ENCODE measurements at regions not wholly inside any gene's neighbourhood (a gene's known extent, or its start where the extent isn't known, plus 50 kb on each side); places are given as distances from the start of the nearest gene placed in this dataset.

GRCh38 chr1:79847700-79848099, 841.2 kb upstream of the ADGRL4 start:
- DNase-seq, result no peak

DNA sequence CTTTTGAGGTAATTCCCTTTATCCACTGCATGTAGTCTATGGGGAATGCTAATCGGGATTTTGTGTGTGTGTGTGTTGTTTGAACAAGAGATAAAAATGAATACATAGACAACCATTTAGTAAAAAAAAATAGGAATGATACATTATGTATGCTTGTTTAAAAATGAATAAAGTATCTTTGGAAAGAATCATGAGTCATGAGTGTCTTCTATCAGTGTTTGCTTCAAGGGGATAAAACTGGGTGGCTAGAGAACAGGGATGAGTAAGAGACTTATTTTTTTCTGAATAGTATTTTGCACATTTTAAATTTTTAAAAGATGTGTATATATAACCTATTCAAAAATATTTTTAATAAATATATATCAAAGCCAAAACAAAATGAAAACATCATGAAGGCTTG, 839.4 kb upstream of the ADGRL4 start:
- DNase-seq, result no peak

DNA sequence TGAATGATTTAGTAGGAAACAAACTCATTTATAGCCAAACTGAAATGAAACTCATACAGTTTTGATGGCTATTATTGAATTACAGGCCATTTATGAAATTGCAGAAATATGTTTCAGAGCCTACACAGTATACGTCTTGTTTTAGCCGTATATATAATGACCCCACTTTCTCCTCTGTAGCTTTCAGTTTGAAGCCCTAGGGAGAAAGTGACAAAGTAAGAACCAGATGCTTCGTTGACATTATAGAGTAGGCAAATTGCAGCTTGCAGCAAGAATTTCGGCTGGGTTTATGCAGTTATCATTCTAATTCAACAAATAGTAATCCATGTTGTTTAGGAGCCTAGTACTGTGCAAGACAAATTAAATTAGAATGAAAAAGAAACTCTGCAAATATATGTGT, 836.3 kb upstream of the ADGRL4 start:
- DNase-seq, result no peak

DNA sequence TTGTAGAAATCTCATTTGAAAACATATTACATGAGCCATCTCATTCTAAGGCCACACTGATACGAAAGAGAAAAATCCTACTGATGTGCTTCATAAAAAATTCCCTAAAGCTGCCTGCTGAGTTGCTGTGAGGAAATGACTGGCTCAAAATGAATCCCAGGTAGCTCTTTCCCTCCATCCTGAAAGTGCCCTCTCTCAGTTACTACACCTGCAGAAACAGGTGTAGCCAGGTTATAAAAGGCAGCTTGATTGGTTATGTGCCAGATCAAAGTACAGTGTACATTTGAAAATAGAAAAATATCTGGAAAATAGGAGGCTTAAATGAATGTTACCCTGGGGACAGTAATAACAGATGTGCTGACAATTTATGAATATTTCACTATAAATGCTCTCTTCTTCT, 833.4 kb upstream of the ADGRL4 start:
- no peak for DNase-seq

GRCh38 chr1:79827446-79827845, 820.9 kb upstream of the ADGRL4 start:
- DNase-seq, result no peak

DNA sequence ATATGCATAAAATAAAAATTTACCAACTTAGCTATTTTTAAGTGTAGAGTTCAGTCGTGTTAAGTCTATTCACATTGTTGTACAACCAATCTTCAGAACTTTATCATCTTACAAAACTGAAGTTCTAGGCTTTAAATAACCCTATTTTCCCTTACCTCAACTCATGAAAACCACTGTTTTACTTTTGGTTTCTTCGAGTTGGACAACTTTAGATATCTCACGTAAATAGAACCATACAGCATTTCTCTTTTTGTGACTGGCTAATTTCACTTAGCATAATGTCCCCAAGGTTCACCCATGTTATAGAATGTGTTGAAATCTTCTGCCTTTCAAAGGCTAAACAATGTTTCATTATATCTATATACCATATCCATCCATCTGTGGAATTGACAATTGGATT, 819.0 kb upstream of the ADGRL4 start:
- no peak for DNase-seq

DNA sequence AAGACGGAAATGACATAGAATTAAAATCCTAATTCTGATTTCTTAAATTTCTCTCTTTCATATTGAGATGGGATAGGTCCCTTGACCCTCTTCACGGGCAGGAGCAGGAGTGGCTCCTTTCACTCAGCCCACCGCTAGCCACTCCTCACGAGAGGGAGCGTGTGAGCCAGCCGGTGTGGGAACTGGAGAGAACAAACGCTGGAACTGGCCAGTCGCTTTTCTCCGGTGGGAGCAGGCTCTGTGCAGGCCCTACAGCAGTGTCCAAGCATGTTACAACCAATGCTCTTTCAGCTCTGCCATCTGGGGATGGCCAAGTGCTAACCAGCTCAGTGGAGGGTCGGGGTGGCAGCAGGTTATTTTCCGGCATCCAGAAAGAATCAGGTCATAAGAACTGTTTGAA, 815.5 kb upstream of the ADGRL4 start:
- DNase-seq, result no peak

DNA sequence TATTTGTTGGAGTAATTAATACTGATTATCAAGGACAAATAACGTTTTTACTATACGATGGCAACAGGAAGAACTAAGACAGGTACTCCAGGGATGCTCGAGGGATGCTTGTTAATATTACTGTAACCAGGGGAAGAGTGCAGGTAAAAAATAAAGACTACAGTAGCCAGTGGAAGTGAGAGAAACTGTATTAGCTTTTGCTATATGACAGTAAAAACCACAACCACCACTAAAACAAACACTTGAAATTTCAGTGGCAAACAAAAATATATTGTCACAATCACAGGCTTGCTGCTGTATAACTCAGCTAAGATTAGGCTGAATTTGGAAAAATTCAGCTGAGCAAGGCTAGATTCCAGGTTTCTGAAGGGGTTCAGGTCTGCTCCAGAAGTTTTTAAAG, 812.6 kb upstream of the ADGRL4 start:
- no peak for DNase-seq

- no peak for DNase-seq
Observed at GRCh38 chr1:79817031-79817560, 810.6 kb upstream of the ADGRL4 start.

DNA sequence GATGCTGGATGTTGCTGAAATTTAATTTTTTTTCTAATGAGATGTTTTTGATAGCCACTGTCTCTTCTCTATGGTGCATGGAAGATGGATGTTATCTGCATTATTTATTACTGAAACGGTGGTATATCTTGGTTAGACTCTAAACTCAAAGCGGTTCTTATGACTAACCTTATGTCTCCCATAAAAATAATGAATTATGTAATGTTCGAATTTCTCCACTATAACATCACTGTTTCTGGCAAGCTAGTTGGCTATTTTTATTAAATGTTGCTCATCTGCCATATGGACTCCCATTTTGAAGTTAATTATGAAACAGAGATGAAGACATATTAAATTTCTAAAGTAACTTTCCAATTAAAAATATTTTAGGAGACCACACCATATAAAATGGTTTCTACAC, 808.6 kb upstream of the ADGRL4 start:
- DNase-seq, result no peak

GRCh38 chr1:79811173-79811572, 804.6 kb upstream of the ADGRL4 start:
- DNase-seq, result no peak

GRCh38 chr1:79808816-79809475, 802.4 kb upstream of the ADGRL4 start:
- DNase-seq, result no peak

DNA sequence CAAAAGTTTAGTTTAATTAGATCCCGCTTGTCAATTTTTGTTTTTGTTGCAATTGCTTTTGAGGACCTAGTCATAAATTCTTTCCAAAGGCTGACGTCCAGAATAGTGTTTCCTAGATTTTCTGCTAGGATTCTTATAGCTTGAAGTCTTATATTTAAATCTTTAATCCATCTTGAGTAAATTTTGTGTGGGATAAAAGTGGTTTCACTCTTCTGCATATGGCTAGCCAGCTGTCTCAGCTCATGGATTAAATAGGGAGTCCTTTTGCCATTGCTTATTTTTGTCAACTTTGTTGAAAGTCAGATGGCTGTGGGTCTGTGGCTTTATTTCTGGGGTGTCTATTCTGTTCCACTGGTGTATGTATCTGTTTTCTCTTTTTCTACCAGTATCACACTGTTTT, 801.3 kb upstream of the ADGRL4 start:
- DNase-seq, result no peak

DNA sequence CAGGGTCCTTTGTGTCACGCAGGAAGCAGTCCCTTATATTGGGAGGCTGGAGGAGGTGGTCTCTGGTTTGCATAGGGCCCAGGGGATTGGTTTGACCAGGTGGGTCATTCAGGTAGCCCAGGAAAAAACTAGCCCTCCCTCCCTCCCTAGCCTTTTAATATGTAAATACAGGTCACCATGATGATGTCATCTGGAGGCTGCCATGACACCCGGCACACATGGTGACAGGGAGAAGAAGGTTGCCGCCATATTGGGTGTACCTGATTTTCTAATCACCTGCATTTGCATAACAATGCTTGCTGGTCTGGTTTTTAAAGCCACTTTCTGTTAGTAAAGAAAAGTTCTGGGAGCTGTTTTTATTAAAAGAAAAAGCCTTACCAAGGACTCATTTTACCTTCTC, 791.0 kb upstream of the ADGRL4 start:
- no peak for DNase-seq

DNA sequence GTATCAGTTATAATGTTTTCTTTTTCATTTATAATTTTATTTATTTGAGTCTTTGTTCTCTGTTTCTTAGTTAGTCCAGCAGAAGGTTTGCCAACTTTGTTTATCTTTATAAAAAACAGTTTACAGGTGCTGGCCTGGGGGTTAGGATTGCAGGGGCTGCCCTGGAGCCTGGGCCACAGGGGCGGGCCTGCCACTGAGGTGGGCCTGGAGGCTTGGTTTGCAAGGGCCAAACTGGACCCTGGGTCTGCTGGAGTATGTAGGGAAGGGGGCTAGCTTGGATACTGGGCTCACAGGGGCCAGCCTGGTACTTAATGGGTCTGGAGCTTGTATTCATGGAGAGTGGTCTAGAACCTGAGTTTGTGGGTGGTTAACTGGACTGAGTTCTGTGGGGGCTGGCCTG, 789.9 kb upstream of the ADGRL4 start:
- DNase-seq, result no peak

DNA sequence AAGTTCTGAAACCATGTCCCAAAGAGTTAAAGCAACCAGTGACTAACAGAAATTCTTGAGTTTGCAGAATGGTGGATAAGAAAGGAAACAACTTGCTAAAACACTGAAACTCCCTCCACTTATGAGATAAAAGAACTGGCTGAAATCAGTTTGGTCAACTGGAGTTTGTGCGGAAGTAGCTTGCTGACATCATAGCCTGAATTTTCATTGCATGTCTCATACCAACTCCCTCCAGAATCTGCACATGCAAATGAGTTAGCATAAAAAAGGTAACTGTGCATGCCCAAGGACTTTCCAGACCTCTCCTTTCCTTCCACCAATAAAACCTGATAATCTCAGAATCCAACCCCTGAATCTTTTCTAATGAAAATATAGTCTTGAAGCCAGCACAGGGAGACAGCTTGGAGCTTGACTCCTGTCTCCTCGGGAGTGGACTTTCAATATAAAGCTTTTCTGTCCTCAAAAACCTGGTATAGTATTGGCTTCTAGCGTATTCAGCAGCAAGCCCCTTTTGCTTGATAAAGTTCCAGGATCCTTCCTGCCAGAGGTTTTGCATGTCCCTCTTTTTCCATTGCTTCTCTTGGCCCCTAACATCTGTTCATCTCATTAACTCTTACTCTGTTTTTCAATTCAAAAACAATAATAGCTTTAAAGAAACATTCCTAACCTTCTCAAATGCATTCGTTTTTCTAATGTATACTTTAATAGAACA, 785.8 kb upstream of the ADGRL4 start:
- DNase-seq, result no peak

GRCh38 chr1:79791488-79792218, 785.1 kb upstream of the ADGRL4 start:
- DNase-seq, result no peak

DNA sequence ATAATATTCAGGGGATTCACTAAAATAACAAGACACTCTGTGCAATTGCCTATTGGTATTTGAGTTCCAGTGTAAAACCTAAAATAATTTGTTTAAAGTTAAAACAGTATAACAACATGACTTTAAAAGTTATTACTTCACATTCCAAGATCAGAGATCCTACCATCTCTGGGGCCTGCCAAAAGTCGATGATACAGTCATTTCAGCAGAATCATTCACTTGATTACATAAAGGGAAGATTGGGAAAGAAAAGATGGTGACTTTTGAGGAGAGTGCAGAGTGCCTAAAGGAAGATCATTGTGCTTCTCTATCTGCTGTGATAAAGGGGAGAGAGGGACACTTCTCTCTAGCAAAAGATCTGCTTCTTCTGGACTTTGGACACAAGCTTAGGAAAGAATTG, 784.4 kb upstream of the ADGRL4 start:
- DNase-seq, result no peak

- no peak for DNase-seq
Observed at GRCh38 chr1:79787631-79788030, 781.1 kb upstream of the ADGRL4 start.

- no peak for DNase-seq
Observed at GRCh38 chr1:79785964-79786363, 779.4 kb upstream of the ADGRL4 start.

DNA sequence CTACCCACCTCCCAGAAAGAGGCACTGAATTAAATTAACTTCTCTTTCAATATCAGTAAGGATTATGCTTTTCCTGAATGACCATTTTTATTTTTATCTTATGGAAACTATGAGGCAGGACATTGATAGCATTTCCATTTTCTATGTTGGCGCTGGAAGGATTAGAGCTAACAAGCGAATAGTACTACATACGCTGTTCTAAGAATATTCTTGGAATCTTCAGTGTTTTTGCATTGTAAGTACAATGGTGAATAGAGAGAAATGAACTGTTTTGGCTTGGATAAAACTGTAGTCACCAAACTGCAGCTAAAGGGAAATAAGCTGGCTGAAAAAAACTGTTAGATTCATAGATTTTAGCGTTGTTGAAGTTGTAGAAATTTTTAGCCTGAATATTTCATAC, 779.0 kb upstream of the ADGRL4 start:
- DNase-seq, result no peak

DNA sequence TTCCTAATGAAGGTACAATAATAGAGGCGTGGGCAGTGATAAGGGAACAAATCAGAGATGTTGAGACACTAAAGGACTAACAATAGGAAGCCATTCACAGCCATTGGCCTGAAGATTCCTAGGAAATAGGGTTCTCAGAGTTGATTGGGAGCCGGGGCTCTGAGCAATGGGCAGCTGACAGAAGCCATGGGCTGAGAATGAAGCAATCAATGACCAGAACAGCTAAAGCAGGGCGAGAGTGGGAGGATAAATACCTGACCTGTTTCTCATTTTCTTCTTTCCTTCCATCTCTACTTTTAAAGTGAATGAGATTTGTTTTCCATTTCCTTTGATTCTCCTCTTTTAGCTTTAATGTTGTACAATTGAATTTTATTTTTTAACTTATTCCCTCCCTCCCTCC, 774.7 kb upstream of the ADGRL4 start:
- DNase-seq, result no peak

GRCh38 chr1:79777481-79778219, 771.1 kb upstream of the ADGRL4 start:
- DNase-seq, result no peak

All from bone marrow (tissue), 2 donors.